Activated CD4-positive, alpha-beta T cell treated with anti-CD3 and anti-CD28 coated beads, Interleukin-10, Interleukin-2, amounts not matched to agents 100 ng/mL and 50 ng/mL, durations not matched to agents 16 hours and 8 hours (primary cell): ENCODE measurements at regions not wholly inside any gene's neighbourhood (a gene's known extent, or its start where the extent isn't known, plus 50 kb on each side); places are given as distances from the start of the nearest gene placed in this dataset.
A peak's percentile ranks its signal among the peaks of the same experiment; 100 is the strongest.

ENCODE experiments used
- DNase-seq: peaks from one replicate; pipeline ENCODE4 v3.0.0-alpha.2; 2020

DNA sequence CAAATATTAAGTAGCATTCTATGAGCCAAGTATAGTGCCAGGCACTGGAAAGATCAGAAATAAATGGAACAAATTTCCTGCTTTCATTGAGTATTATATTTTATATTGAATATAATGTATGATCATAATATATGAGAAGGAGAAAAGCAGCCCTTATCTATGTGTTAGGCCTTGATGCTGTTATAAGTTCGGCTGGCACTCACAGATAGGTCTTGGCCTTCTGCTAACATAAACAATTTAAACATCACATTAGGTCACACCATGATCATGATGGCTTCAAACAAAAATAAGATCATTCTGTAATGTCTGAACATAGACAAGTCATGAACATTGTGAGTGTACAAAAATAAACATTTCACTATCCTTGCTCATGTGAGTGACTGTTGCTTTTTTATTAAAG, 584.0 kb upstream of the ZNF385D start:
- no peak for DNase-seq

DNA sequence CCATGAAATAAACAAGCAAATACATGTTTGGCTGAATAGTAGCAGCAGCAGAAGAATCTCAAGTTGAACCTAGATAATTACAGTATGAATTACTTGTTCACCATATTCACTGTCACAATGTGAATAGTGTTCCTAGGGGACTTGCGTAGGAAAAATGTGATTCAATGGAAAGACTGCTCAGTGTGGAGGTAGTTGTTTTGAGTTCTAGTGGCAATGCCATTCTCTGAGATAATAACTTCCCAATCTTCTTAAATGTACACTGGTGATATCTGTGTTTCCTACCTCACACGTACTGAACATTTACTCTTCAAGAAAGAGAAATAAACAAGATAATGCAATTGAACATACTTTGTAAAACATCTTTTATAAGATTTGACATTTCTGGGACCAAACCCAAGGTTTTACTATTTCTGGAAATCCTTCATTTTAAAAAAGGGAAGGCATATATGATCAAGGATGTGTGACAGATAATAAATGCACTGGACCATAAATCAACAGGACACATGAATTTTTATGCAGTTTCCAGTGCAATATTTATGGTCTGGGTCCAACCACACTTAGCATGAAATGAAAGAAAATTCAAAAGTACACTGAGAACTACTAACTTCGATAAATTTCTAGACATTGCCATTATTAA, 598.3 kb upstream of the ZNF385D start:
- DNase-seq: no peak

DNA sequence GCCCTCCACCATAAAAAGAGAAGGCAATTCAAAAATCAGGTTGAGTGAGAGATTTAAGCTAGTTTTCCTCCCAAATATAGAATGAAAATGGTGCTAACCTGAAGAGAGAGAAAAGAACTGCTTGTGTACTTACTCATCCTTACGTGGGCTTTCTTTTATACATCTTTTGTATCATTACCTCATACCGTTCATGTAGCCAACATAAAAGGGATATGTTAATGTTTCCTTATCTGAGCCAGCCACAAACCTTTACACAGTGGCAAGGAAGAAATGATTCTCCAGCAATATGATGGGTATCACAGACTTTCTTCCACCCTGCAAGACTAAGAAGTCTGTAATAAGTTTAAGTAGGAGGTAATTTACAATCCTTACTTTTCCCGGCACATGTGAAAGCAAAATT, 600.8 kb upstream of the ZNF385D start:
- DNase-seq: no peak

DNA sequence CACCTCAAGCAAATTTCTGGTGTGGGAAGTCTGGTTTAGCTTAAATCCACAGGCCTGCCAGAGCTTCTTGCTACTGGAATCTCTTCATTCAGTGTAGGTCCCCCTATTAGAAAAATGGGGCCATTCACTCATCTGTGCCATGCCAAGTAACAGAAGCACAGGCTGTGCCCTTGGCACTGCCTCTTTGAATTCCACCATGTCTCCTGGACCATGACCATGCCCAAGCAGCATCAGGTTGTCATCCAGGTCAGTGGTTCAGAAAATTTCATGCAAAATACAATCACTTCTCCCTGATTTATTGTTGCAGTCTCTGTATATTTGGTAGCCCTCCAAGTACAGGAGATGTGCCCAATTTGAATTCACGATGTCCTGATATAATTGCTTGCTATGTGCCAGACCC, 602.1 kb upstream of the ZNF385D start:
- no peak for DNase-seq

DNA sequence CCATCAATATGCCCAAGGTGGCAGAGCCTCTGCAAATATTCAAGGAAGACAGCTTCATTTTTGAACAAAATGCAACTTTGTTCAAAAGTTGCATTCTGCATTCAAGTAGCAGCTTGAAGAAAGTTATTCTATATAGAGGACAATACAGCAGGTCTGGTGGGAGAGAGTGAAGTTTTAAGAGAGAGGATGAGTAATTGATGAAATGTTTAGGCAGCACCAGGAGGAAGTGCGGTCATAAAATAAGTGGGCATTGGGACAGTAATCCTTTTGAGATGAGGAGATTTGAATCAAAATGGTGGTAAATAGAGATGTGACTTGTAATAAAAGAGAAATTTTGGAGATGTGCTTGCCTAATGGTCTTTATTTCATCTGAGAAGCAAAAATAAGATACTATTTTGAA, 607.3 kb upstream of the ZNF385D start:
- no peak for DNase-seq

DNA sequence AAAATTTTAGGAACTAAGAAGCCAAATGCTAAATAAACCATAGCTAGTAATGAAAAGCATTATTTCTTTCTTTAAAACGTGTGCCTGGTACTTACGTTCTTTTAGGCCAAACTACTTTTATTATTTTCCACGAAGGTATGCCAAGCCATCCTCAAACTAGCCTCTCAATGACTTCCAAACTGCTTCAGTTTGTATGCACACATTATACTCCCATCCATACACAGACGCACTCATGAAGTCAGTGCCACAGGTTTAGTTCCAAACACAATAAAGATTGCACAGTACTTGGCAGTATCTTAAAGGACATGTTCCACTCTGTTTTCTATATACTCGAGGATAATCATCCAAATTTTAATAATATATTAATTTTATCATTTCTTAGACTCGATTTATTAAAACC, 609.2 kb upstream of the ZNF385D start:
- DNase-seq: no peak

DNA sequence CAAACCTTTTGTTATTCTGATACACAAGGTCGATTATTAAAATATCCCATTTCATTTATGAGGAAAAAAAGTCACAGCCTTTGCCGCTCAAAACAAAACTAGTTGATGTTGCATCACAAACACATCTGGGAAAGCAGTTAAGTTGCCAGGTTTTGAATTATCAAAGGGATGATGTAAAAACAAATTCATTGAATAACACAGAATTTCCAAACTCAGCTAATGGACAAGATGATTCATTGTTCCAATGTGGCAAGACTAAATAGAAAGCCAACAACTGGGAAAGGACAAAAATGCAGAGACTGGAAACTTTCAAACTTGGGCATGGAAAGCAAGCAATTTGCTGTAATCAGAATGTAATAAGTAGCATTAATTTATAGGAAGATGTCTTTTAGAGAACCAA, 610.0 kb upstream of the ZNF385D start:
- DNase-seq: no peak

DNA sequence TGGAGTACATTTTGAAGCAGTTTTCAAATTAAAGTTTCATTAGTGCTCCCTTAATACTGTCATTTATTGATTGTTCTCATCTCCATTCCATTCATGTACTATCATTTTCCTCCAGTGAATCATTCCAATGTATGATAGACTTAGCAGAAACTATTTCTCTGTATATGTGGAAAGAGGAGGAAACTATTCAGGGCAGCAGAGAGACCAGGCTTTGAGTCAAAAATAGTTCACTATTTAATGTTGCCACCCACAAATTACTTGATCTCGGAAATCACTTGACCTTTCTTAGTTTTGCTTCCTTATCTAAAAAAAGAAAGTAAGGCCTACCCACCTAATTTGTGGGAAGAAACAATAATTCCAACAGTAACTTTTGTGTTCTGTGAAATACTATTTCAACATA, 610.5 kb upstream of the ZNF385D start:
- no peak for DNase-seq

DNA sequence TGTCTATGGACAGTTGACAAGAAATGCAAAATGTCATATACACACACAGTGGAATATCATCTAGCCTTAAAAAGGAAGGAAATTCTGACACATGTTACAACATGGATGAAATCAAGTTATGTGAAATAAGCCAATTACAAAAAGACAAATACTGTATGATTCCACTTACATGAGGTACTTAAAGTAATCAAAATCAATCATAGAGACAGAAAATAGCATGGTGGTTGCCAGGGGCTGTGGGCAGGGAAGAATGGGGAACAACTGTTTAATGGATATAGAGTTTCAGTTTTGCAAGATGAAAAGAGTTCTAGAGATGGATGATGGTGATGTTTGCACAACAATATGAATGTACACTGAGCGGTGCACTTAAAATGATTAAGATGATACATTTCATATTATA, 613.8 kb upstream of the ZNF385D start:
- no peak for DNase-seq

DNA sequence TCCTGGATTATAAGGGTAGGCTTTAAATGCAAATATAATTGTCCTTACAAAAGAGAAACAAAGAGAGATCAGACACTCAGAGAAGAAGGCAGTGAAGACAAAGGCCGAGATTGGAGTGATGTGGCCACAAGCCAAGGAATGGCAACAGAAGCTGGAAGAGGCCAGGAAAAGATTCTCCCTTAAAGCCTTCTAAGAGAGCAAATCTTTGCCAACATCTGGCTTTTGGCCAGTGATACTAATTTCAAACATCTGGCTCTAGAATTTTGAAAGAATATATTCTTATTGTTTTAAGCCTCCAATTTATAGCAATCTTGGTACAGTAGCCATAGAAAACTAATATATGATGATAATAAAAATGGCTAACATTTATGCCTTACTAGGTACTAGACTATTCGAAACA, 615.8 kb upstream of the ZNF385D start:
- DNase-seq: no peak

DNA sequence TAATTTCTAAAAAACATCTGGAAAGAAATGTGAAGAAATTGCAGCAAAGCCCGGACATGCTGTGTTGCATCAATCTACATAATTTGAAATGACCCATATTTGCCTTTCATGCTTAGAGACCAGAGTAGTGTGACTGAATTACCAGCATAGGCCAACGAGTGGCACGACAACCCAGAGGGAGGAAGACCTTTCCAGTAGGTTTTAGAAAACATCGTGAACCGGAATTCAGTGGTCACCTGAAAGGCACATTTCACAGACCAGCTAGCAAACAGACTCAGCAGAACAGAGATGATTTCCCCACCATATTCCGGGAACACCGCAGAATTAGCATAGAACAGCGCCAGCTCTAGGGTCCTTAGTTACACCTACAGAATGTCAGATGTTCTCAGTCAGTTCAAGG, 620.0 kb upstream of the ZNF385D start:
- no peak for DNase-seq

DNA sequence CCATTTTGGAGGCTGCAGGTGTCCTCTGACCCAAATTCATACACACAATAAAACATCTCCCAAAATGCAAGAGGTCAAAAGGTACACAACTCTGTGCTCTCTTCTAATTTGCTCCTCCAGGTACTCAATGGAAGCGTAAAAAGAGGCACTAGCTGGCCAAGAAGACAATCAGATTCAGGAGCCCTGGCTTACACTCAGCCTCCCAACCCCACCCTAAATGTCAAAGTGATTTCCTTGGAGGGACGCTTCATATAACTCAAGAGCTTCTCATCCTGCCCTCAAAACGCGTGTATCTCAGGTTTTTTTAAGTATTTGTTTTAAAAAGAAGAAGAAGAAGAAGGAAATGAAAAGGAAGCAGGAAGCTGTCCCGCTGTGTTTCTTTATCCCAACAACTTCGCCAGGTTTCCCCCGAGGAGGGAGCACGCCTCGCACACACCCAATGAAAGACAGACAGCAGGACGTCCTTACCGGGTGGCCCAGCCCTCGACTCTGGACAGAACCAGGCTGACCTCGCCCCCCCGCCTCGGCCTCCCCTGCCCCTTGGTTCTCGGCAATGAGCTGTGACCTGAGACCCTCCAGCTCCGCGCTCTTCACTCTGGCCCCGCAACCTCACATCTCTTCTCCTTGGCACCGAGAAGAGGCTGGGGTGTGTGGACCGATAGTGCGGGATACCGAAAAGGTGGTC, 620.7 kb upstream of the ZNF385D start:
- DNase-seq: no peak

DNA sequence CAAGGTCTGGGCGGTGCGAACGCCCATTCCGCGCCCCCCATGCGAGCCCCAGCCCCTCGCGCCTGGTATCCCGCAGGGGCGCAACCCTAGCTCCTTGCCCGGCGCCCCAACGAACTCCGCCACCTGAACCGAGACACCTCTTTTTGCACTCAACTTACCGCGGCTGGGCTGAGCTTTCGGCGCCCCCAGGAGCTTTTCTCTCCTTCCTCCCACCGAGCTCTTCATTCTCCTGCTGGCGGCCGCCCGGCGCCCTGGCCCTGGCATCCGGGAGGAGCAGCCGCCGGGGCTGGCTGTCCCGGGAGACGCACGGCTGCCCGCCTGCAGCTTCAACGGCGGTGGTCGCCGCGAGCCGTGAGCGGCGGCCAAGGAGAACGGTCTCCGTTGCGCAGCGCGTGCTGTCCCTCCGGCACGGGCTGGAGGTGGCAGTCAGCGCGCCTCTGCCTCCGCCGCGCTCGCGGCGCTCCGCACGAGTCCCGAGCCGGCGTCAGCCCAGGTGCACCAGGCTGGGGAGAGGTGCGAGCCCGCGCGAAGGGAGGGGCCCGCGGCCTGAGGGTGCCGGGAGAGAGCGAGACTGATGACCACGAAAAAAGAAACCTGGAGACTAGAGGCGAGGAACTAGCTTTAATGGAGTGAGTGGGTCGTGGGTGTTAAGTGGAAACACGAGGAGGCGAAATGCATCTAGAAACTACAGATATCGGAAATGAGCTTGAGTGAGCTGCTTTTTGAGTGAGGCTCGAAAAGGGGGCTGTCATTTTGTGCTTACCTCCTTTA, 621.5 kb upstream of the ZNF385D start:
- DNase-seq: no peak

DNA sequence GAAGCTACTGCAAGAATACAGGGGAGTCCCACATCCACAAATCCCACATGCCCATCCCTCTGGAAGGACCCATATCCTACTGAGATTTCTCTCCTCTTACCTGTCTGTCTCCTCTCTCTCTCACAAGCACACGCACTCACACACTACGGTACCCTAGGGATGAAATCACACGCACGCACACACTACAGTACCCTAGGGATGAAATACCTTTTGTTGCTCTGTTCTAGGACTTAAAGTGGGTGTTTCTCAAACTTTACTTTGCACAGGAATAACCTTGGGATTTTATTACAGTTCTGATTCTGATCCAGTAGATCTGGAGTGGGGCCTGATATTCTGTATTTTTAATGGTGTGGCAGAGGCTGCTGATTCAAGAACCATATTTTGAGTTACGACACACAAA, 622.2 kb upstream of the ZNF385D start:
- no peak for DNase-seq

DNA sequence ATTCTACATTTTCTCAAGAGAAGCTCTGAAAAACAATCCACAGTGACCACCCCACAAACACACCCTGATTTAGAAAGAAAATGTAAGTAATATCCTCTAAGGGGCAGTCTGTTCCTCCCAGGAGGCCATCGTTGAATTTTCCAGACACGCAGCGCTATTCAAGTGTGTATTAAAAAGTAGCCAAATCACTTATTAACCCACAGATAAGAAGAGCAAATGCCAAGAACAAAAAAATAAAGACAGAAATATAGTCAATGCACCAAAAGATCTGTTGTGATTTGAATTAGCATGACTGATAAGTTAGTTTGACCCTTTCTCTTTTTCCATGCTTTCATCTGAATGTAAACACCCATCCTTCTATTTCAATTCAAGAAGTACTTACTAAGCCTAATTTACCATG, 622.8 kb upstream of the ZNF385D start:
- no peak for DNase-seq

DNA sequence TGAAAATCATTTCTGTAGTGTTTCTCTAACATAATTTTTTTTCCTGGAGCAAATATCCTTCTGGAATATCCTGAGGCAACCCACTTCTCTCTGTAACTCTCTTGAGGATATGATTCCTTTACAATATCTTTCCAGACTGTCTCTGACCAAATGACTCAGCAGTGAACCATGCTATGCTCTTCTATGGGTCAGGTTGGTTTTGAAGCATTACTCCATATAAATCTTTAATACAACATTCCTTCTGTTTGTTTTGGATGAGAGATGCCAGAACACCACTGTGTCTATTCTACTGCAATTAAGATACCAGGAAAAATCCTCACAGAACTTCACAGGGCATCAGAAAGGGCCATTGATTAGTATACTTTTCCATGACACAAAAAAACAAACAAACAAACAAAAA, 626.4 kb upstream of the ZNF385D start:
- no peak for DNase-seq

DNA sequence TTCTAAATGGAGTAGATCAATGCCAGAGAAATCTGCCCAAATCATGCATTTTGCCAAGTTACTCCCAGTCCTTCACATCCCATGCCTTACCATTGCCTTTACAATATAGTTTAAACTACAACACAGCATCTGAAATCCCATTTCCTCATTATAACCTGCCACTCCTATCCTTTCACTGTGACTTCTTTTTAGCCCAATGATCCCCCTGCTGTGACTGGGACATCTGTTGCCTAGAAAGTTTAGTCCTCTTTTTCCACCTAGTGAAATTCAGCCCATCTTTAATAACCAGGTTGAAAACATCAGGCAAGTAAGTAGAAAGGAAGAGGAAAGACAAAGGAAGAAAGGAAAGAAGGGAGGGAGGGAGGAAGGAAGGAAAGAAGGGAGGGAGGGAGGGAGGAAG, 627.9 kb upstream of the ZNF385D start:
- no peak for DNase-seq

DNA sequence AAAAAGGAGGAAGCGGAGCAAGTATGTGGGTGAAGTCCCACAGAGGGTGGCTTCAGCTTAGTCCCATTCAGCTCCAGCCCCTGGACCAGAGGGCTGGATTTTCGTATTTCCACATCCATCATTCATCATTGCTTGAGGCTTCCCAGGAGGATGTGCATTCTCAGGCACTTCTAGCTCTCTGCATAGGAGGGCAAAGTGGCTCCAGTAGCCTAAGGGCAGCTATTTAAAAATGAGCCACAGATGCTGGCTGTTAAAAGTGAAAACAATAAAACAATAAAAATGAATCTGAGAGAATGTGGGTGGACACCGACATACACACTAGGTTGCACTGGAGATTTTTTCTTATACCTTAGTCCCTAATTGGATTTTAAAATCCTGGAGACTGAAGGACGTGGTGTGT, 629.2 kb upstream of the ZNF385D start:
- DNase-seq: no peak

DNA sequence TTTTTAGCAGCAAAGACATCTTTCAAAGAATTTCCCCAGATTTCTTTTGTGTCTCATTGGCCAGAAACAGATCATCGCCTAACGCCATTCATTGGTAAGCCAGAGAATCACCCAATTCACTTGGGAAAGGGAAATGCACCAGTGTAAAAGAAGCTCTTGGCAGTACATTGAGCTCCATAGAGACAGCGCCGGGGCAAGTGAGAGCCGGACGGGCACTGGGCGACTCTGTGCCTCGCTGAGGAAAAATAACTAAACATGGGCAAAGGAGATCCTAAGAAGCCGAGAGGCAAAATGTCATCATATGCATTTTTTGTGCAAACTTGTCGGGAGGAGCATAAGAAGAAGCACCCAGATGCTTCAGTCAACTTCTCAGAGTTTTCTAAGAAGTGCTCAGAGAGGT, 630.6 kb upstream of the ZNF385D start:
- peak; percentile 17 for DNase-seq

DNA sequence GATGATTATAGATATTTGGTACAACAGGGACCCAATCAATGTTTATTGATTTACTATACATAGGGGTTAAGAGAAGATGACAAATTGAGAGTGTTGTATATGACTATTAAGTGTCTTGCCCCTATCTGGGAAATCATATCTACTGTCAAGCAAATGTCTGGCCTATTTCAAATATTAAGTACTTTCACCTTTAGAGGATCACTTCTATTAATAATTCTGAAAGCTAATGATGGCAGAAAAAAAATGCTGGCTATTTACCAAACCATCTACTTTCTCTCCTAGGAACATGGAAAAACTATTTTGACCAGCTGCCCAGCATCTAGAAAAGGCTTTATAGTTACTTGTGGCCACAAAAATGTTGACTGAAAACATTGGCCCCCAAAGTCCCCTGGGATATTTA, 632.3 kb upstream of the ZNF385D start:
- no peak for DNase-seq

DNA sequence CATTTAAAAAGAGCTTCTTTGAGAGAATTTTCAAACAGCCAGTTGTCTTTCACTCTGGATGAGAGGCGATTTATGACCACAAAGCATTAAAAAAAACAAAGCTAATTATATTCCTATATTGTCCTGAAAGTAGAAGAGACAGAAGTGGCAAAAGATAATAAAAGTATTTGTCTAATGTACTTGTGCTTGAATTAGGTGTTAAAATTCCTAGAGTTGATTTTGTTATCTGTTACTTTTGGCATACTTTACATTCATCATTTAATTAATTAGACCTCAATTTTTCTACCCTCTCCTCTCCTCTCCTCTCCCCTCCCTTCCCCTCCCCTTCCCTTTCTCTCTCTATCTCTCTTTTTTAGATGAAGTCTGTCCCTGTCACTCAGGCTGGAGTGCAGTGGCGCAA, 635.1 kb upstream of the ZNF385D start:
- no peak for DNase-seq

DNA sequence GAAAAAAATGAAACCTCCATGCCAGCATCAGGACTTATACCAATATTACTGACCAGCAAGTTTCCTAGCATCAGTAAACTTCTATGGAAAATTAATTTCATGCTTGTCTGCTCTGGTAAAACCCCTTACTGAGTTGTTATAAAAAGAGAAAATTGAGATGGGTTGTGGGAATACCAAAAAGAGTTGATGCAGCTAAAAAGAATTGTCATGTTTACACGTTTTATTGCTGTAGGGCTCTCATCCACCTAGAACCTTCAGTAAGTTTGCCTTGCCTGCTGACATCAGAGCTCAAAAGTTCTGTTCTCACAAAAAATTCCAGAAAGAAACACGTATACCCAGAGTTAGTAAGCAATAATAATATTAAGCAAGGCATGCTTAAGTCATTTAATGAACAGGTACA, 641.3 kb upstream of the ZNF385D start:
- no peak for DNase-seq

DNA sequence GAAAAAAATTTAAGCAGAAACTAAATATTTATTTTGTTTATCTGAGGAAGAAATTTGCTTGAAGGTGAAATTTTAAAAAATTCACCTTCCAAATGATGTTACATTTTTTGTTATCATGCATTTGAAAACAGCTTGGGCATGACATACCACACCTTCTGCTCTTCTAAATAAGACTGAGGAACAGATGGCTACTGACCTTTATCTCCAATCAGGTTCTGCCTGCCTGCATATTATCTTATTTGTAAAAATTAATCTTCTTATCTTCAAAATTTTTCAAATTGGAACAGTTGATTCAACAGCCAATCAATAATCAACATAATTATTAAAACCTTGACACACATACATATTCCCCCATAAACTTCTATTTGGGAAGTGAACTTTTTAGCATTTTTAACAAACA, 641.8 kb upstream of the ZNF385D start:
- no peak for DNase-seq

DNA sequence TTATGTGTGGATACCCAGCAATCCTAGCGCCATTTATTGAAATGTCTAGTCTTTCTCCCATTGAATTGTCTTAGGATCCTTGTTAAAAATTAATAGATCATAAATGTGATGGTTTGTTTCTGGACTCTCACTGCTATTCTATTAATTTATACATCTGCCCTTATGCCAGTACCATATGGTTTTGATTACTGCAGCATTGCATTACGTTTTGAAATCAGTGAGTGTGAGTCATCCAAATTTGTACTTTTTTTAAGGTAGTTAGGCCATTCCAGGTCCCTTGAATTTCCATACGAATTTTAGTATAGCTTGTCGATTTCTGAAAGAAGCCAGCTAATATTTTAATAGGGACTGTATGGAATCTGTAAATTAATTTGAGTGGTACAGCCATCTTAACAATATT, 648.6 kb upstream of the ZNF385D start:
- no peak for DNase-seq

DNA sequence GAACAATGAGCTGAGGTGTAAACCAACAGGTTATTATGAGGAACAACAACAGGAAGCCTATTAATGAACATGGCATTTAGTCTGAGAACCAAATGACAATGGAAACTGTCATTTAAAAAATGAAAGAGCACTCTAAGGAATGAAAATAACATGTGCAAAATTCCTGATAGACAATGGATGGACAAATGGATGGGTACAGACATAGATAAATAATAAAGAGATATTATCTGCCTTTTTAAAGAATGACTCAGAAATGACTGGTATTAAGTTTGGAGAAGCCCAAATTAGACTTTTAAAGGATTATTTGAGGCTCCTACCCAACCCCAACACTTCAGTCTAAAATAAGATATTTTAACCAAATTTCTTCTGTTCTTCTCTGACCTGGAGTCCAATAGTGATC, 650.5 kb upstream of the ZNF385D start:
- DNase-seq: no peak
